ENCODE measurements at regions not wholly inside any gene's neighbourhood (a gene's known extent, or its start where the extent isn't known, plus 50 kb on each side); places are given as distances from the start of the nearest gene placed in this dataset.

DNA sequence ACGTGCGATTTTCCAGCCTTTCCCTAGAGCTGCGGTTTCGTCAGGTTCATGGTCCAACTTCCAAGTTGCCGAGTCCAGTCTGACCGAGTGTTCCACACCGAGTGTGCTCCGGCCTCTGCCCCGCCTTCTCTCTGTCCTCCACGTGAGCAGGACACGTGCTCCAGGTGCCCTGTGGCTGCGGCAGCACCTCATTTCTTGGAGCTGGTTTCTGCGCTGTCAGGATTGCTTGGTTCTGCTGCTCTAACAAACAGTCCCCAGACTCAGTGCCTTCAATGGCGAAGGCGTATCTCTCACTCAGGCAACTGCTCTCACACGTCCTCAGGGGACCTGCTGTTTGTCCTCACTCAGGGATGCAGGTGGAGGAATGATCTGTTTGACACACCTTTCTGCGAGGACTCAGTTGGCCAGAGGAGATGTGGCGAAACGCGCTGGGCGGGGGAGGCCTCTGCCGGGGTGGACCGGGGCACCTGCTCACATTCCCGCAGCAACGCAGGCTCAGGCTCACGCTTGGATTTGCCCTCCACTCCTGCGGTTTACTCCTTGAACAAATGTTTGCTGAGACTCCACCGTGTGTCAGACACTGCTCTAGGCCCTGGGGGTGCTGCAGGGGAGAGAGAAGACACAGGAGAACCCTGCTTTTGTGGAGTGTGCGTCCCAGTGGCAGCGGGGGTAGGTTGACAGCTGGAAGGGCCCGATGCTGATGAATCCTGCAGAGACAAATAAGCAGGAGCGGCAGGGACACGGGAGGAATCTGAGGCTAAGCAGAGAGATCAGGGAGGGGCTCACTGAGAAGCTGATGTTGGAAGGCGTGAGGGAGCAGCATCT lies 63.4 kb upstream of the FBRSL1 start:
- Histone ChIP-seq H2AFZ (no peak overlapping the region), H3K36me3 (ENCODE audit: low read depth) (no peaks in the 10 kb centered on the region), H3K27me3 (ENCODE audit: insufficient read depth, low read depth) (peaks cover 95% of the 10 kb centered on the region), H3K9me2 (ENCODE audit: insufficient read depth) (no peaks in the 10 kb centered on the region), H3K9me3 (ENCODE audit: insufficient read depth, low read depth) (no peaks in the 10 kb centered on the region), H3K4me3 (no peak overlapping the region), H3K27ac (no peak overlapping the region), H4K20me1 (ENCODE audit: insufficient read depth) (no peaks in the 10 kb centered on the region; the same call in 1 of the 2 replicates), H3F3A (ENCODE audit: insufficient read depth, low read depth) (no peaks in the 10 kb centered on the region; the same call in 1 of the 2 replicates), H3K79me2 (ENCODE audit: low read depth) (no peaks in the 10 kb centered on the region), H3K4me1 (replicated peaks; ENCODE audit: insufficient read depth) (peaks cover 5% of the 10 kb centered on the region; the same call in 1 of the 2 replicates), H3K4me2 (no peak overlapping the region)
- TF ChIP-seq EZH2 (IDR thresholded peaks at IDR 0.05; ENCODE audit: low read depth): no peak
- TF ChIP-seq, protein P1, sequence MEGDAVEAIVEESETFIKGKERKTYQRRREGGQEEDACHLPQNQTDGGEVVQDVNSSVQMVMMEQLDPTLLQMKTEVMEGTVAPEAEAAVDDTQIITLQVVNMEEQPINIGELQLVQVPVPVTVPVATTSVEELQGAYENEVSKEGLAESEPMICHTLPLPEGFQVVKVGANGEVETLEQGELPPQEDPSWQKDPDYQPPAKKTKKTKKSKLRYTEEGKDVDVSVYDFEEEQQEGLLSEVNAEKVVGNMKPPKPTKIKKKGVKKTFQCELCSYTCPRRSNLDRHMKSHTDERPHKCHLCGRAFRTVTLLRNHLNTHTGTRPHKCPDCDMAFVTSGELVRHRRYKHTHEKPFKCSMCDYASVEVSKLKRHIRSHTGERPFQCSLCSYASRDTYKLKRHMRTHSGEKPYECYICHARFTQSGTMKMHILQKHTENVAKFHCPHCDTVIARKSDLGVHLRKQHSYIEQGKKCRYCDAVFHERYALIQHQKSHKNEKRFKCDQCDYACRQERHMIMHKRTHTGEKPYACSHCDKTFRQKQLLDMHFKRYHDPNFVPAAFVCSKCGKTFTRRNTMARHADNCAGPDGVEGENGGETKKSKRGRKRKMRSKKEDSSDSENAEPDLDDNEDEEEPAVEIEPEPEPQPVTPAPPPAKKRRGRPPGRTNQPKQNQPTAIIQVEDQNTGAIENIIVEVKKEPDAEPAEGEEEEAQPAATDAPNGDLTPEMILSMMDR (conservative IDR thresholded peaks at IDR 0.05): no peak
- POLR2A ChIA-PET (ENCODE audit: unreplicated experiment): no interaction called here
- CTCF ChIA-PET: no interaction called here
- intact Hi-C loops (cut with micrococcal nuclease; ENCODE audit: unreplicated experiment): no loop called here
- no TSS peak for BruUV-seq (replicated peaks)
- DNase-seq: no peak

DNA sequence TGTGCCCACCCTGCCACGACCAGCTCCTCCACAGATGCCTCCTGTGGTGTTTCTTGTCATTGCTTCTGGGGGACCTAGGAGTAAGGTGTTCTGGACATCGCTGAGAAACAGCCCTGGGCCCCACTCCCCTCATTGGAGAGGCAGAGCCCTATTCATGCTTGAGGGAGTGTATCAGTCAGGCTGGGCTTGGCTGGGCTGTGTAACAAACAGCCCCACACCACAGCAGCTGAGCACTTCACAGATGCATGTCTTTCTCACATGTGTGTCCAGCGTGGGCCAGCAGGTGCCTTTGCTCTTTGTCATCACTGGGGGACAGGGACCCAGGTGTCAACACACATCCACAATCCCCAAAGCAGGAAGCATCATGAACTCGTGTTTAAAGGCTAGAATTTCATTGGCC lies 65.1 kb upstream of the FBRSL1 start:
- no peaks in the 10 kb centered on the region for H3K9me3 ChIP-seq (ENCODE audit: insufficient read depth, low read depth)
- ChIA-PET POLR2A (ENCODE audit: unreplicated experiment) (no interaction called here), CTCF (no interaction called here)
- H3K27me3 ChIP-seq (ENCODE audit: insufficient read depth, low read depth): peaks cover 97% of the 10 kb centered on the region
- H3K36me3 ChIP-seq (ENCODE audit: low read depth): no peaks in the 10 kb centered on the region
- no TSS peak for BruUV-seq (replicated peaks)
- intact Hi-C loops (cut with micrococcal nuclease; ENCODE audit: unreplicated experiment): no loop called here
- no peaks in the 10 kb centered on the region; the same call in 1 of the 2 replicates for H4K20me1 ChIP-seq (ENCODE audit: insufficient read depth)
- H3K79me2 ChIP-seq (ENCODE audit: low read depth): no peaks in the 10 kb centered on the region
- no peaks in the 10 kb centered on the region for H3K9me2 ChIP-seq (ENCODE audit: insufficient read depth)
- TF ChIP-seq EZH2 (IDR thresholded peaks at IDR 0.05; ENCODE audit: low read depth): no peak
- TF ChIP-seq, protein P1 (conservative IDR thresholded peaks at IDR 0.05): no peak
- DNase-seq: no peak
- no peaks in the 10 kb centered on the region; the same call in 1 of the 2 replicates for H3F3A ChIP-seq (ENCODE audit: insufficient read depth, low read depth)
- H3K4me1 ChIP-seq (replicated peaks; ENCODE audit: insufficient read depth): no peaks in the 10 kb centered on the region
- H3K4me2 ChIP-seq: no peak overlapping the region
- no peak overlapping the region for H2AFZ ChIP-seq
- no peak overlapping the region for H3K27ac ChIP-seq
- H3K4me3 ChIP-seq: no peak overlapping the region

DNA sequence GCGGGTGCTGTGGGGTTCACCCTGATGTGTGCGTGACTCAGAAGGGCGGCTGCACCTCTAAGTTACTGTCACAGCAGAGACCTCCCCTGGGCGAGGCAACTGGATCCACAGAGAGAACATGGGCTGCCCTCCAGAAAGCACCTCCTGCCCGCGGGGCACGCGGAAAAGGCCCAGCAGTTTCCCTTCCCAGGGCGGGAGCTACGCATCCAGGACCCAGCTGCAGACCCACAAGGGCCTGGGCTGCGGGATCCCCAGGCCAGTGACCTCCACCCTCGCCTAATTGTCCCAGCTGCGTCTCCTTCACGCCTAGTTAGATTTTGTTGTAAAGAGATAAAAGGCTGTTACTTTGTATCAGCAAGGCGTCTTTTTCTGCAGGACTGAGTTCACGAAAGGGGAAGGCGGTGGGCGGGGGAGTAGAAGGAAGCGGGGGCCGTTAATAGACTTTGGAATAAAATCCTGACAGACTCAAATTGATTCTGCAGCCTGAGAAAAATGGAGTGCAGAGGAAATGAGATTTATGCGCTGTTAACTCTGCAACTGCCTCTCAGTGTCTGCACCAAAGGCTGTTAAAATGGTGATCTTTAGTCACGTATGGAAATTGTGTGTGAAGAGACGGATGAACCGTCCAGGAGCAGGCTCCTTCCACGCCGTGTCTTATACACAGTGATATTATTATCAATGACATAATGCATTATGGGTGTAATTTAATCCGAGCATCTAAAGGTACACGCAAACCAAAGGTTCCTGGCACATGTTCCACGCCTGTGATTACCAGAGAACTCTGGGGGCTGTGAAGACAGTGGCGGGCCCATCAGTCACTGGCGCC lies 65.9 kb upstream of the FBRSL1 start:
- Histone ChIP-seq H3F3A (ENCODE audit: insufficient read depth, low read depth) (no peaks in the 10 kb centered on the region; the same call in 1 of the 2 replicates), H2AFZ (no peak overlapping the region), H3K4me1 (replicated peaks; ENCODE audit: insufficient read depth) (no peaks in the 10 kb centered on the region), H3K27me3 (ENCODE audit: insufficient read depth, low read depth) (peaks cover 97% of the 10 kb centered on the region), H3K4me2 (no peak overlapping the region), H3K27ac (no peak overlapping the region), H3K36me3 (ENCODE audit: low read depth) (no peaks in the 10 kb centered on the region), H3K4me3 (no peak overlapping the region), H3K79me2 (ENCODE audit: low read depth) (no peaks in the 10 kb centered on the region), H3K9me2 (ENCODE audit: insufficient read depth) (no peaks in the 10 kb centered on the region), H3K9me3 (ENCODE audit: insufficient read depth, low read depth) (no peaks in the 10 kb centered on the region), H4K20me1 (ENCODE audit: insufficient read depth) (no peaks in the 10 kb centered on the region; the same call in 1 of the 2 replicates)
- CTCF ChIA-PET: interaction anchor here (0.6 kb wide), 1 partner anchor 99 kb away, joined by 3 read pairs; no protein-coding TSS in a partner anchor
- no peak for TF ChIP-seq EZH2 (IDR thresholded peaks at IDR 0.05; ENCODE audit: low read depth)
- TF ChIP-seq, protein P1 (conservative IDR thresholded peaks at IDR 0.05): no peak
- no peak for DNase-seq
- intact Hi-C loops (cut with micrococcal nuclease; ENCODE audit: unreplicated experiment): no loop called here
- POLR2A ChIA-PET (ENCODE audit: unreplicated experiment): no interaction called here
- BruUV-seq (replicated peaks): no TSS peak
